T-helper 1 cell treated with Interleukin-12 subunit alpha and Interleukin-12 subunit beta and Interleukin-4 antibody, amounts not matched to agents 30 μg/mL and 1 μg/mL, for 36 hours (primary cell): ENCODE measurements at regions not wholly inside any gene's neighbourhood (a gene's known extent, or its start where the extent isn't known, plus 50 kb on each side); places are given as distances from the start of the nearest gene placed in this dataset.
"Not testable (repeated sequence)": the region's sequence is repeated elsewhere in the genome, so short reads cannot be mapped to it uniquely, and the experiment has no call there.

ENCODE experiments used
- H3K27ac Mint-ChIP-seq: one replicate; pipeline ENCODE4 v1.8.0; 2021; ENCODE audit warnings: mild to moderate bottlenecking, mixed read lengths
- H3K27me3 Mint-ChIP-seq: one replicate; pipeline ENCODE4 v1.8.0; 2021; ENCODE audit warnings: low read depth, mixed read lengths
- H3K36me3 Mint-ChIP-seq: one replicate; pipeline ENCODE4 v1.8.0; 2021; ENCODE audit warnings: low read depth, mixed read lengths
- H3K4me1 Mint-ChIP-seq: one replicate; pipeline ENCODE4 v1.8.0; 2021; ENCODE audit warnings: low read depth, mixed read lengths
- H3K4me3 Mint-ChIP-seq: one replicate; pipeline ENCODE4 v1.8.0; 2021; ENCODE audit warnings: mild to moderate bottlenecking, moderate library complexity, mixed read lengths
- H3K9me3 Mint-ChIP-seq: one replicate; pipeline ENCODE4 v1.8.0; 2021; ENCODE audit warnings: mixed read lengths

- Mint-ChIP-seq H3K4me3 (no peak overlapping the region), H3K9me3 (no peaks in the 10 kb centered on the region), H3K36me3 (no peaks in the 10 kb centered on the region), H3K4me1 (no peaks in the 10 kb centered on the region), H3K27me3 (peaks cover under 1% of the 10 kb centered on the region), H3K27ac (no peak overlapping the region)
Measured at GRCh38 chr10:130350996-130351395, 214.8 kb downstream of the GLRX3 start.

DNA sequence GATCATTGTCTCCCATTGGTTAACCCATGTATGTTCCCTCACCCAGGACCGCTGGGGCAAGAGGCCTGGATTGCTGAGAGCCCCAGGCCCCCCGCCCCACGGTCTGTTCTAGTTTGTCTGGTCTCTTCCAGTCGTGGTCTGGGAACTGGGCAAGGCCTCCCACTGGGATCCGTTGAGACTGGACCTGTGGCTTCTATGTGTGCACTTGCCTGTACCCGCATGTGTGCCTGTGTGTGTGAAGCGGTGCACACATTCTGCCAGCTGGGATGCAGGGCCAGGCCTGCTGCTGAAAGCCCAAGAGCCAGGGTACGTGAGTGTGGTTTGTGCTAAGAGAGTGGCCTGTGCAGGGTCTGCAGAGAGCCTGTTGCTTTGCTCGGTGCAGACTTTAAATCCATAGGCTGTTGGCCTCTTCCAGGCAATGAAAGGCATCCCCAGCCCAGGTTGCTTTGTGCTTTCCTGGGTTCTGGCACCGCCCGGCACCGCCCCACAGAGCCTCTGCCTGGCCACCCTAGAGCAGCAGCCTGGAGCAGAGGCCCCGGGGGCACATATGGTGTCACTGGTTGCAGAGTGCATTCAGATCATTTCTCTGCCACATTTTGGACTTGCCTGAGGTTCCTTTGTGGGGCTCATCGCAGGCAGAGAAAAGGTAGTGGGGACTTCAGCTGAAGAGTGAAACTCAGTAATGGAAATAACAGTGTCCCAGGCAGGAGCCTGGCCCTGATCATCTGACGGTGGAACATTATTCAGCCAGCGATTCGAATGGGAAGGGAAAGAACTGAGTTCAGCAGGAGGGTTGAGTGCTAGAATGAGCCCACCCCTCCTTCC lies 215.5 kb downstream of the GLRX3 start:
- Mint-ChIP-seq H3K9me3 (no peaks in the 10 kb centered on the region), H3K27me3 (no peaks in the 10 kb centered on the region), H3K4me1 (no peaks in the 10 kb centered on the region), H3K36me3 (no peaks in the 10 kb centered on the region), H3K27ac (no peak overlapping the region), H3K4me3 (no peak overlapping the region)

DNA sequence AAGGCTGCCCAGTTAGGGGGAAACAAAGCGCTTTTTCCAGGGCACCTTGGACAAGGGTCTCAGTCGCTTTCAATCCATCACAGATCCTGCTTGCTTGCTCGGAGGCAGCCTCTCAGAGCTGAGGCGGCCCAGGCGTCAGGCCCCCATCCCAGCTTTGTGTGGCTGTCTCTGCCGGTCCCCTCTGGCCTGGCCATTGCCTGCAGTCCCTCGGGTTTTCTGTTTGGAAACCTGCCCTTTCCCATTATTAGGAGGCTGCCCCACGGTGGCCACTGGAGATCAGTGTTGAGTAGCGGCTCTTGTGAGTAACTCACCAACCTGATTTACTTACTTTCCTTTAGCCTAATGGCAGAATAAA lies 216.1 kb downstream of the GLRX3 start:
- Mint-ChIP-seq H3K4me3 (no peak overlapping the region), H3K27me3 (no peaks in the 10 kb centered on the region), H3K4me1 (no peaks in the 10 kb centered on the region), H3K27ac (no peak overlapping the region), H3K9me3 (no peaks in the 10 kb centered on the region), H3K36me3 (no peaks in the 10 kb centered on the region)

- H3K36me3 Mint-ChIP-seq, result no peaks in the 10 kb centered on the region
- no peaks in the 10 kb centered on the region for H3K27me3 Mint-ChIP-seq
- no peaks in the 10 kb centered on the region for H3K9me3 Mint-ChIP-seq
- no peak overlapping the region for H3K4me3 Mint-ChIP-seq
- no peaks in the 10 kb centered on the region for H3K4me1 Mint-ChIP-seq
- no peak overlapping the region for H3K27ac Mint-ChIP-seq
Measured at GRCh38 chr10:130353928-130354572, 217.9 kb downstream of the GLRX3 start.

DNA sequence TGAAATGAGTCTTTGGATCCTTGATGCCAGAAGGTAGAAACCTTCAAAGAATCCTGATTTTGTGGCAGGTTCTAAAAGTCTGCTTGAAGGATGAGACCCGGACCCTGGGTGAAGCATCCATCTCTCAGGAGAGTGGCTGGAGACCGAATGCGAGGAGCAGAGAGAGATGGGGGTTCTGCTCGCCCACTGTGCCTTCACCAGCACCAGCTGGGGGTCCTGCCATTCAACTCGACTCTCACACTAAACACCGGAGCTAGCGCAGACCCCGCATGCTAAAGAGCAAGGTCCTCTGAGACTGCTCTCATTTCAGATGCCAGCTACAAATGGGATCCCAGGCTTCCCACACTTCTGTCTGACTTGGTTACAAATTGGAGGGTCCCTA lies 218.4 kb downstream of the GLRX3 start:
- Mint-ChIP-seq H3K27me3 (no peaks in the 10 kb centered on the region), H3K4me1 (no peaks in the 10 kb centered on the region), H3K4me3 (no peak overlapping the region), H3K9me3 (no peaks in the 10 kb centered on the region), H3K36me3 (no peaks in the 10 kb centered on the region), H3K27ac (no peak overlapping the region)

- H3K4me1 Mint-ChIP-seq, result no peaks in the 10 kb centered on the region
- H3K9me3 Mint-ChIP-seq, result no peaks in the 10 kb centered on the region
- no peaks in the 10 kb centered on the region for H3K36me3 Mint-ChIP-seq
- no peak overlapping the region for H3K4me3 Mint-ChIP-seq
- no peak overlapping the region for H3K27ac Mint-ChIP-seq
- no peaks in the 10 kb centered on the region for H3K27me3 Mint-ChIP-seq
Measured at GRCh38 chr10:130354976-130355795, 219.0 kb downstream of the GLRX3 start.

GRCh38 chr10:130356429-130356828 lies 220.2 kb downstream of the GLRX3 start:
- H3K4me3 Mint-ChIP-seq, H3K27ac Mint-ChIP-seq, H3K27me3 Mint-ChIP-seq, H3K9me3 Mint-ChIP-seq, H3K4me1 Mint-ChIP-seq, H3K36me3 Mint-ChIP-seq: not testable (repeated sequence)

- Mint-ChIP-seq H3K27me3 (no peaks in the 10 kb centered on the region), H3K4me1 (no peaks in the 10 kb centered on the region), H3K27ac (no peak overlapping the region), H3K9me3 (no peaks in the 10 kb centered on the region), H3K36me3 (no peaks in the 10 kb centered on the region), H3K4me3 (no peak overlapping the region)
Measured at GRCh38 chr10:130357226-130357625, 221.0 kb downstream of the GLRX3 start.

GRCh38 chr10:130357951-130358350 lies 221.8 kb downstream of the GLRX3 start:
- Mint-ChIP-seq H3K36me3 (no peaks in the 10 kb centered on the region), H3K4me3 (no peak overlapping the region), H3K9me3 (no peaks in the 10 kb centered on the region), H3K4me1 (no peaks in the 10 kb centered on the region), H3K27ac (no peak overlapping the region), H3K27me3 (no peaks in the 10 kb centered on the region)

DNA sequence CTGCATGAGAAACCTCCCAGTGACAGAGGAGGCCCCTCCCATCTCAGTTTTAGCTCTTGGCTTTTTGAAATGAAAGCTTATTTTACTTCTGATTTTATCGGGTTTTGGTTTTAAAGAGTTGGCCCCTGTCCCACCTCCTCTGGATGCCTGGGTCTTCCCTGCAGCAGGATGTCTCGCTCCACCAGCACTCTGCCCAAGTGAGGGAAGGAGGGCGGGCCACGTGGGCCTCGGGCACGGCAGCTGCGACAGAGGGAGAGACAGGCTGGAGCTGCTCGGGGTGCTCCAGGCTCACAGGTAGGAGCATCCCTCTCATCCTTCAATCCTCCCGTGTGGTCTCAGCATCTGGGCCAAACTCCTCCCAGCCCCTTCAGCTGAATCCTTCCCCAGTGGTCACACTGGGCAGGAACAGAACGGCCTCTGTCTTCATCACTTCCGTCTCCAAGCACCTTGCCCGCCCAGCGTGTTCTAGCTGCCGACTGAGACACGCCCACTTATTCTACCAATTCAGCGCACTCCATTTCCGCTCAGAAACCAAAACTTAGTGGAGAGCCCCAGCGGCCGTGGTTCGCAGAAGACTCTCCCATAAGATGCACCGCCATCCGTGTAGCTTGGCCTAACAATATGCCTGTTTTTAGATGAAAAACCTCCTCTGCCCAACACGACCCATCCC lies 222.9 kb downstream of the GLRX3 start:
- no peaks in the 10 kb centered on the region for H3K27me3 Mint-ChIP-seq
- no peak overlapping the region for H3K4me3 Mint-ChIP-seq
- no peaks in the 10 kb centered on the region for H3K36me3 Mint-ChIP-seq
- no peaks in the 10 kb centered on the region for H3K4me1 Mint-ChIP-seq
- H3K27ac Mint-ChIP-seq, result no peak overlapping the region
- no peaks in the 10 kb centered on the region for H3K9me3 Mint-ChIP-seq

- Mint-ChIP-seq H3K27ac (no peak overlapping the region), H3K27me3 (no peaks in the 10 kb centered on the region), H3K9me3 (no peaks in the 10 kb centered on the region), H3K4me3 (no peak overlapping the region), H3K36me3 (no peaks in the 10 kb centered on the region), H3K4me1 (no peaks in the 10 kb centered on the region)
Measured at GRCh38 chr10:130359711-130360110, 223.5 kb downstream of the GLRX3 start.

GRCh38 chr10:130360826-130361311 lies 224.7 kb downstream of the GLRX3 start:
- Mint-ChIP-seq H3K36me3 (no peaks in the 10 kb centered on the region), H3K4me3 (no peak overlapping the region), H3K27me3 (no peaks in the 10 kb centered on the region), H3K9me3 (no peaks in the 10 kb centered on the region), H3K27ac (no peak overlapping the region), H3K4me1 (no peaks in the 10 kb centered on the region)

DNA sequence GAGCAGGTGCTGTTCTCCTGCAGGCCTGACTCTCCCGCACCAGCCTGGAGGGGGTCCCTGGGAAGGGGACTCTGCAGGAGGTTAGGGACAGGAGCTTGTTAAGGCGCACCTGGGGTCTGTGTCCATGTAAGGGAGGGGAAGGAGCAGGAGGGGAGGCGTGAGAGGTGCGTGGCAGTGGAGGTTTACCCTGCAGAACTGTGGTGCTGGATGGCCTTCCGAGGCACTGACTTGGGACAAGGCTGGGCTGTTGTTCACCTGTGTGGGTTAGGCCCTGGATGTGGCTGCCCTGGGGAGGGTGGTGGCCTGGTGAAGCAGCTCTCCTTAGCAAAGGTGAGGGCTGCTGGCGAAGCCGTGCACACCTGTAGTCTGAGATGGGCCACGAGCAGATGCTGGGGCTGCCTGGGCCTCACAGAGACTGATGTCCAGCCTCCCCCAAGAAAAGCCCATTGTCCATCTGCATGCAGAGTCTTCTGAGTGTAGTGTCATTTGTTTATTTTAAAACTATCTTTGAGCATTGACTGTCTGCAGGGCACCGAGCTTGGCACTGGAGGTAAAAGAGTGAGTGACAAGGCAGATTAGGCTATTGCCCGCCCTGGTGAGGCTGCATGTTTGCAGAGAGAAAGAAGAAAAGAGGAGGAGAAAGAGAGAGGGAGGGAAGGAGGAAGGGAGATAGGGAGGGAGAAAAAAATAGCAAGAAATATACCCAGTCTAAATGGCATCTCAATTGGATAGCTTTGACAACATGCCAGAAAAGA lies 225.3 kb downstream of the GLRX3 start:
- no peaks in the 10 kb centered on the region for H3K36me3 Mint-ChIP-seq
- no peak overlapping the region for H3K27ac Mint-ChIP-seq
- no peak overlapping the region for H3K4me3 Mint-ChIP-seq
- H3K27me3 Mint-ChIP-seq, result no peaks in the 10 kb centered on the region
- H3K4me1 Mint-ChIP-seq, result no peaks in the 10 kb centered on the region
- no peaks in the 10 kb centered on the region for H3K9me3 Mint-ChIP-seq

- no peak overlapping the region for H3K27ac Mint-ChIP-seq
- H3K36me3 Mint-ChIP-seq, result no peaks in the 10 kb centered on the region
- no peaks in the 10 kb centered on the region for H3K4me1 Mint-ChIP-seq
- H3K4me3 Mint-ChIP-seq, result no peak overlapping the region
- H3K9me3 Mint-ChIP-seq, result no peaks in the 10 kb centered on the region
- no peaks in the 10 kb centered on the region for H3K27me3 Mint-ChIP-seq
Measured at GRCh38 chr10:130362308-130362761, 226.1 kb downstream of the GLRX3 start.
